B cell (primary cell): ENCODE measurements at regions not wholly inside any gene's neighbourhood (a gene's known extent, or its start where the extent isn't known, plus 50 kb on each side); places are given as distances from the start of the nearest gene placed in this dataset.

ENCODE experiments used
- CTCF ChIP-seq: fragments of 200-600 bp; IDR thresholded peaks from one replicate; pipeline ENCODE4 v1.8.0; 2022; ENCODE audit warnings: antibody characterized with exemption, mild to moderate bottlenecking
- EZH2 ChIP-seq: IDR thresholded peaks from 2 replicates; pipeline ENCODE4 v1.6.1; 2012; ENCODE audit warnings: borderline replicate concordance, low read depth, mild to moderate bottlenecking, moderate library complexity, low read length; ENCODE audit not compliant: insufficient read depth, poor library complexity, severe bottlenecking

GRCh38 chr6:14896475-14896874 is 349.4 kb upstream of the JARID2 start:
- TF ChIP-seq CTCF (no peak), EZH2 (no peak)
